ENCODE measurements at regions not wholly inside any gene's neighbourhood (a gene's known extent, or its start where the extent isn't known, plus 50 kb on each side); places are given as distances from the start of the nearest gene placed in this dataset.

DNA sequence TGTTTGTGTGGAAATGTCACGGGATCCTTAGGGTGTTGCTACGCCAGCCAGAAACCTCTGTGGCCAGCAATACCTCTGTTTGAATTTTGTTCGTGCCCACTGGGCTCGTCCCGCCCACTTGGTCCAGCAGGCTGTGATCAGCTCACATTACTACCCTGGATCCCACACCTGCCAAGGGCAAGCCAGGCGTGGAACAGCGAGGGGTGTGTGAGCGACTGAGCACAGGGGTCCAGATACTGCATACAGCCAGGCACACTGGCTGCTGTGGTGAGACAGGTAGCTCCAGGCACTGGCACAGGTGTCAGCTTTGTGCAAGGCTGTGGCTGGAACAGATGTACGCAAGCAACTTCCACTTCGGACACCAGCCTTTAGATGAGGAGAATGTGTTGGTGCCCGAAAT is 718.9 kb downstream of the EPHA7 start:
- TF ChIP-seq, protein P1, sequence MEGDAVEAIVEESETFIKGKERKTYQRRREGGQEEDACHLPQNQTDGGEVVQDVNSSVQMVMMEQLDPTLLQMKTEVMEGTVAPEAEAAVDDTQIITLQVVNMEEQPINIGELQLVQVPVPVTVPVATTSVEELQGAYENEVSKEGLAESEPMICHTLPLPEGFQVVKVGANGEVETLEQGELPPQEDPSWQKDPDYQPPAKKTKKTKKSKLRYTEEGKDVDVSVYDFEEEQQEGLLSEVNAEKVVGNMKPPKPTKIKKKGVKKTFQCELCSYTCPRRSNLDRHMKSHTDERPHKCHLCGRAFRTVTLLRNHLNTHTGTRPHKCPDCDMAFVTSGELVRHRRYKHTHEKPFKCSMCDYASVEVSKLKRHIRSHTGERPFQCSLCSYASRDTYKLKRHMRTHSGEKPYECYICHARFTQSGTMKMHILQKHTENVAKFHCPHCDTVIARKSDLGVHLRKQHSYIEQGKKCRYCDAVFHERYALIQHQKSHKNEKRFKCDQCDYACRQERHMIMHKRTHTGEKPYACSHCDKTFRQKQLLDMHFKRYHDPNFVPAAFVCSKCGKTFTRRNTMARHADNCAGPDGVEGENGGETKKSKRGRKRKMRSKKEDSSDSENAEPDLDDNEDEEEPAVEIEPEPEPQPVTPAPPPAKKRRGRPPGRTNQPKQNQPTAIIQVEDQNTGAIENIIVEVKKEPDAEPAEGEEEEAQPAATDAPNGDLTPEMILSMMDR (IDR thresholded peaks at IDR 0.05): no peak
- no peak for TF ChIP-seq POLR2AphosphoS5 (IDR thresholded peaks at IDR 0.05)

All from upper lobe of left lung (tissue), 4 donors.